Activated CD8-positive, alpha-beta memory T cell treated with anti-CD3 and anti-CD28 coated beads, Interleukin-2, amount 50 U/mL, for 1 hour (primary cell): ENCODE measurements at regions not wholly inside any gene's neighbourhood (a gene's known extent, or its start where the extent isn't known, plus 50 kb on each side); places are given as distances from the start of the nearest gene placed in this dataset.

Experiments used
- DNase-seq: peaks from one replicate; pipeline ENCODE4 v3.0.0-alpha.2; 2020; ENCODE audit errors: extremely low read depth

- DNase-seq = no peak
Measured at GRCh38 chr1:234672349-234673135, 62.6 kb upstream of the IRF2BP2 start.

GRCh38 chr1:234670967-234671626 lies 61.1 kb upstream of the IRF2BP2 start:
- no peak for DNase-seq

GRCh38 chr1:234669499-234669898 lies 59.5 kb upstream of the IRF2BP2 start:
- DNase-seq = no peak

GRCh38 chr1:234668577-234668955 lies 58.6 kb upstream of the IRF2BP2 start:
- DNase-seq = no peak

GRCh38 chr1:234667600-234668576 lies 57.9 kb upstream of the IRF2BP2 start:
- no peak for DNase-seq

GRCh38 chr1:234666761-234667160 lies 56.8 kb upstream of the IRF2BP2 start:
- DNase-seq = no peak

GRCh38 chr1:234665975-234666605 lies 56.1 kb upstream of the IRF2BP2 start:
- DNase-seq = no peak

GRCh38 chr1:234662148-234662547 lies 52.2 kb upstream of the IRF2BP2 start:
- DNase-seq = no peak

GRCh38 chr1:234661317-234661928 lies 51.4 kb upstream of the IRF2BP2 start:
- DNase-seq = no peak

GRCh38 chr1:234660536-234661316 lies 50.7 kb upstream of the IRF2BP2 start:
- DNase-seq = no peak
